ENCODE measurements at regions not wholly inside any gene's neighbourhood (a gene's known extent, or its start where the extent isn't known, plus 50 kb on each side); places are given as distances from the start of the nearest gene placed in this dataset.

DNA sequence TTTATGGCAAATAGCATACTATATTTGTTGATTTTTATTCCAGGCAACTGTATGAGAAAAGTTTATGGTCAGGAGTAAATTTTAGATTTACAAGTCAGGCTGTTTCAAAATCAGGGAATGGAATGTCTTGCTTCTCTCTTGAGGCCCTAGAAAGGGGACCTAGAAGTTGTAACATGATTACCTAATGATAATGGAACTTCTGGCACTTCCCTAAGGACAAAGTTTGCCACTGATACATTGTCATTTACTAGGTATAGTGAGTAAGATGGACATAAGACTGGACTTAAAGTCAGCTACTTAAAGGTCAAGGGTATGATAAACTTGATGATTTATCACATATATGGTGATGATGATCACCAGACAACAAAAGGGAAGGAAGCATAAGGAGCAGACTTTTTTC, 103.3 kb upstream of the VRK2 start:
- no peak overlapping the region for H3K4me3 ChIP-seq (replicated peaks in 1 of 3; ENCODE audit: insufficient read depth in 1 of 3, low read depth in 1 of 3, low read length in 3 of 3)
- DNase-seq (ENCODE audit: low read depth, low spot score) (no peak), FAIRE-seq (no peak)
- H3K9me1 ChIP-seq (replicated peaks; ENCODE audit: control insufficient read depth, extremely low read depth, insufficient read depth, low read length) = no peaks in the 10 kb centered on the region
- BruUV-seq (replicated peaks) = no TSS peak
- H2AFZ ChIP-seq (ENCODE audit: low read depth, low read length) = no peak overlapping the region
- intact Hi-C loops (cut with micrococcal nuclease) (no loop called here), dilution Hi-C loops (cut with MboI; ENCODE audit: extremely low pct_ligation_motif_present, low sequenced_read_pairs) (no loop called here)
- TF ChIP-seq, protein P1, sequence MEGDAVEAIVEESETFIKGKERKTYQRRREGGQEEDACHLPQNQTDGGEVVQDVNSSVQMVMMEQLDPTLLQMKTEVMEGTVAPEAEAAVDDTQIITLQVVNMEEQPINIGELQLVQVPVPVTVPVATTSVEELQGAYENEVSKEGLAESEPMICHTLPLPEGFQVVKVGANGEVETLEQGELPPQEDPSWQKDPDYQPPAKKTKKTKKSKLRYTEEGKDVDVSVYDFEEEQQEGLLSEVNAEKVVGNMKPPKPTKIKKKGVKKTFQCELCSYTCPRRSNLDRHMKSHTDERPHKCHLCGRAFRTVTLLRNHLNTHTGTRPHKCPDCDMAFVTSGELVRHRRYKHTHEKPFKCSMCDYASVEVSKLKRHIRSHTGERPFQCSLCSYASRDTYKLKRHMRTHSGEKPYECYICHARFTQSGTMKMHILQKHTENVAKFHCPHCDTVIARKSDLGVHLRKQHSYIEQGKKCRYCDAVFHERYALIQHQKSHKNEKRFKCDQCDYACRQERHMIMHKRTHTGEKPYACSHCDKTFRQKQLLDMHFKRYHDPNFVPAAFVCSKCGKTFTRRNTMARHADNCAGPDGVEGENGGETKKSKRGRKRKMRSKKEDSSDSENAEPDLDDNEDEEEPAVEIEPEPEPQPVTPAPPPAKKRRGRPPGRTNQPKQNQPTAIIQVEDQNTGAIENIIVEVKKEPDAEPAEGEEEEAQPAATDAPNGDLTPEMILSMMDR (IDR thresholded peaks at IDR 0.05; ENCODE audit: extremely low read depth in 1 of 2, insufficient read depth in 1 of 2, low read depth in 1 of 2, low read length in 2 of 2) = no peak
- TF ChIP-seq JUN (IDR thresholded peaks at IDR 0.05; ENCODE audit: borderline replicate concordance, insufficient read depth, insufficient read length, low read depth) (no peak), POLR2AphosphoS5 (IDR thresholded peaks at IDR 0.05; ENCODE audit: insufficient read depth, low read depth, low read length) (no peak), EZH2 (IDR thresholded peaks at IDR 0.05; ENCODE audit: borderline replicate concordance, low read depth, low read length, severe bottlenecking) (no peak), FOS (IDR thresholded peaks at IDR 0.05; ENCODE audit: borderline replicate concordance, insufficient read depth, low read length) (no peak), GATA2 (IDR thresholded peaks at IDR 0.05; ENCODE audit: insufficient read depth, insufficient read length, low read depth, low read length) (no peak), MYC (IDR thresholded peaks at IDR 0.05; ENCODE audit: low read depth, low read length) (no peak), POLR2A (IDR thresholded peaks at IDR 0.05; ENCODE audit: low read depth, low read length) (no peak)
- TF ChIP-seq, protein P2, sequence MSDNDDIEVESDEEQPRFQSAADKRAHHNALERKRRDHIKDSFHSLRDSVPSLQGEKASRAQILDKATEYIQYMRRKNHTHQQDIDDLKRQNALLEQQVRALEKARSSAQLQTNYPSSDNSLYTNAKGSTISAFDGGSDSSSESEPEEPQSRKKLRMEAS (IDR thresholded peaks at IDR 0.05; ENCODE audit: insufficient read depth, insufficient read length) = no peak
- no peaks in the 10 kb centered on the region for H3K79me2 ChIP-seq (ENCODE audit: control insufficient read depth, insufficient read depth, low read length)
- H3K27ac ChIP-seq (ENCODE audit: insufficient read depth, low read depth, low read length) = no peak overlapping the region
- H3K9me3 ChIP-seq (replicated peaks; ENCODE audit: control insufficient read depth, insufficient read depth, low read length) = no peaks in the 10 kb centered on the region
- H3K4me1 ChIP-seq (ENCODE audit: control insufficient read depth, extremely low read depth, insufficient read depth, low read length) = no peaks in the 10 kb centered on the region
- H4K20me1 ChIP-seq (replicated peaks; ENCODE audit: control insufficient read depth, extremely low read depth, insufficient read depth, low read length) = no peaks in the 10 kb centered on the region
- no peak overlapping the region for H3K9ac ChIP-seq (replicated peaks; ENCODE audit: extremely low read depth, insufficient read depth, low read length)
- H3K4me2 ChIP-seq (ENCODE audit: insufficient read depth, low read length) = no peak overlapping the region
- CTCF ChIA-PET = no interaction called here
- POLR2A ChIA-PET = no interaction called here
- no peaks in the 10 kb centered on the region for H3K27me3 ChIP-seq (ENCODE audit: control insufficient read depth in 2 of 2, insufficient read depth in 2 of 2, low read length in 2 of 2)
- no peaks in the 10 kb centered on the region for H3K36me3 ChIP-seq (ENCODE audit: control insufficient read depth in 2 of 2, extremely low read depth in 1 of 2, insufficient read depth in 2 of 2, low read length in 2 of 2)

All from endothelial cell of umbilical vein (primary cell).